ENCODE measurements at regions not wholly inside any gene's neighbourhood (a gene's known extent, or its start where the extent isn't known, plus 50 kb on each side); places are given as distances from the start of the nearest gene placed in this dataset.

DNA sequence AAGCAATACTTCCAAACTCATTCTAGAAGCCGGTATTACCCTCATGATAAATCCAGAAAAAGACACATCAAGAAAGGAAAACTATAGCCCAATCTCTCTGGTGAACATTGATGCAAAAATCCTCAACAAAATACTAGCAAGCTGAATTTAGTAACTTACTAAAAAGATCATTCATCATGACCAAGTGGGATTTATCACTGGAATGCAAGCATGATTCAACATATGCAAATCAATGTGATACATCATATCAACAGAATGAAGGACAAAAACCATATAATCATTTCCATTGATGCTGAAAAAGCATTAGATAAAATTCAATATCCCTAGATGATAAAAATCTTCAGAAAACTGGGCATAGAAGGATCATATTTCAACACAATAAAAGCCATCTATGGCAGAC lies 402.9 kb downstream of the TGFB2 start:
- Histone ChIP-seq H3K79me2 (ENCODE audit: control insufficient read depth in 1 of 2, insufficient read depth in 2 of 2, low read length in 2 of 2) (no peaks in the 10 kb centered on the region), H3K4me2 (ENCODE audit: insufficient read depth in 1 of 2, low read depth in 2 of 2, low read length in 2 of 2) (no peak overlapping the region), H2BK12ac (ENCODE audit: low read depth, low read length) (no peak overlapping the region), H4K8ac (ENCODE audit: extremely low read depth, insufficient read depth, low read length) (no peak overlapping the region), H3K23me2 (ENCODE audit: low read depth, low read length) (no peaks in the 10 kb centered on the region), H4K5ac (ENCODE audit: insufficient read length, low read depth, low read length) (no peak overlapping the region), H2BK15ac (ENCODE audit: low read length) (no peak overlapping the region), H3K23ac (ENCODE audit: insufficient read length) (no peak overlapping the region), H3K18ac (ENCODE audit: extremely low read depth, low read length) (no peak overlapping the region), H3K4me3 (ENCODE audit: extremely low read depth in 1 of 4, insufficient read depth in 2 of 4, low read depth in 3 of 4, low read length in 4 of 4) (no peak overlapping the region), H3K27me3 (replicated peaks in 1 of 4; ENCODE audit: control insufficient read depth in 3 of 4, extremely low read depth in 1 of 4, insufficient read depth in 3 of 4, low read length in 3 of 4) (no peaks in the 10 kb centered on the region), H2AK5ac (ENCODE audit: low read depth, low read length) (no peak overlapping the region), H3K4me1 (replicated peaks in 1 of 4; ENCODE audit: control insufficient read depth in 3 of 4, insufficient read depth in 4 of 4, low read length in 3 of 4) (no peaks in the 10 kb centered on the region), H2BK5ac (ENCODE audit: low read depth, low read length) (no peak overlapping the region), H3K36me3 (ENCODE audit: control insufficient read depth in 2 of 4, insufficient read depth in 4 of 4, low read length in 3 of 4) (no peaks in the 10 kb centered on the region; a peak in 1 of 8 replicates), H2BK20ac (ENCODE audit: low read length) (no peak overlapping the region), H3K14ac (ENCODE audit: insufficient read length) (no peak overlapping the region), H3K9me3 (ENCODE audit: insufficient read depth in 2 of 2, low read depth in 1 of 2, low read length in 1 of 2) (peaks cover 0 to 7% of the 10 kb centered on the region in 2 experiments; a peak in 2 of 4 replicates), H3K56ac (replicated peaks; ENCODE audit: insufficient read length, low read depth, low read length) (no peak overlapping the region), H4K91ac (replicated peaks; ENCODE audit: insufficient read length, low read length) (no peak overlapping the region), H3K4ac (replicated peaks; ENCODE audit: insufficient read length, low read depth, low read length) (no peak overlapping the region), H4K20me1 (replicated peaks in 1 of 2; ENCODE audit: control insufficient read depth in 1 of 2, insufficient read depth in 2 of 2, low read length in 2 of 2) (no peaks in the 10 kb centered on the region), H3K27ac (ENCODE audit: low read depth, low read length) (no peak overlapping the region), H2AFZ (ENCODE audit: low read length) (no peak overlapping the region), H3K79me1 (ENCODE audit: low read depth, low read length) (no peaks in the 10 kb centered on the region), H2BK120ac (replicated peaks; ENCODE audit: low read depth, low read length) (no peak overlapping the region), H3K9ac (replicated peaks in 1 of 4; ENCODE audit: extremely low read depth in 1 of 4, low read depth in 3 of 4, low read length in 3 of 4) (no peak overlapping the region)
- ChIA-PET CTCF (ENCODE audit: partially characterized antibody) (no interaction called here), POLR2A (ENCODE audit: partially characterized antibody) (no interaction called here)
- DNase-seq (ENCODE audit: low read depth in 1 of 2, low spot score in 2 of 2) (no peak), FAIRE-seq (no peak)
- WGBS, 2 experiments (ENCODE audit: extremely low coverage in 1 of 2, insufficient coverage in 1 of 2, insufficient read length in 1 of 2, insufficient replicate concordance in 2 of 2, low coverage in 1 of 2, low lambda C conversion rate in 2 of 2, missing lambda C conversion rate in 1 of 2), result 92% methylated on average over 1 of the region's 1 CpG; no CpG with 5 or more reads in 1 of the 2 experiments
- TF ChIP-seq CREB1 (IDR thresholded peaks at IDR 0.05) (no peak), TCF12 (IDR thresholded peaks at IDR 0.05; ENCODE audit: low read depth, low read length) (no peak), TBP (IDR thresholded peaks at IDR 0.05; ENCODE audit: low read depth, low read length) (no peak), SUZ12 (IDR thresholded peaks at IDR 0.05; ENCODE audit: low read length) (no peak), SIRT6 (IDR thresholded peaks at IDR 0.05; ENCODE audit: low read length) (no peak), BRCA1 (IDR thresholded peaks at IDR 0.05; ENCODE audit: low read depth, low read length) (no peak), ASH2L (IDR thresholded peaks at IDR 0.05; ENCODE audit: low read length) (no peak), KDM1A (IDR thresholded peaks at IDR 0.05; ENCODE audit: borderline replicate concordance, low read length) (no peak), CBX8 (IDR thresholded peaks at IDR 0.05; ENCODE audit: borderline replicate concordance, low read depth, low read length) (no peak)
